ENCODE measurements at regions not wholly inside any gene's neighbourhood (a gene's known extent, or its start where the extent isn't known, plus 50 kb on each side); places are given as distances from the start of the nearest gene placed in this dataset.

DNA sequence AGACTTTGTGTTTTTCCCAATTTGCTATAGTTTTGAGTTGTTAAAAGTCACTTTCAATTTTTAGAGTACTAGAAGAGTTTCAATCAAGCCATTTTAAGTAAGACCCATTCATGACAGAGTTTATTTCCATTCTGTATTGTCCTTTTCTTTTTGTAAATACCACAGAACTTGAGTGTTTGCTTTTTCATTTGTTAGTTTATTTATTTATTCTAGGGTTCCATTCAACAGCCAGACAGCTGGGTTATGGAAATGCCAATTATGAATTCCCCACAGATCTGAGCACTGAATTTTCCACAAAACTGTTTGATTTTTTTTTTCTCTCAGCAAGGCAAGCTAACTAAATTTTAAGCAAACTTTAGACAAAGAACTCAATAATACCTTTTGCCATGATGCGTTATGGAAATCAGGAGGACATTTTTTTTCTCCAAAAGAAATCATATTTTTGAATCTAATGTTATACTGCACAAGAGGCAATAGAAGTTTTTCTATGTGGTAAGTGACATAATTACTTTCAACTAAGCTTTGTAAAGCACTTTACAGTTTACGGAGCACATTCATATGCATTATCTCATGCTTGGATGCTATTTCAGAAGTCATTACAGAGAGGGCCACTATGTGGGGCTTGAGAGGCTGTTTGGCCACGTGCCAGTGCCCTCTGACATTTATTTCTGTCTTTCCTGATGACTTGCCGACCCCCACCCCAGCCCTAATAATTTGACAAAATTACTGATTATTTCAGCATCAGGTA is 181.5 kb downstream of the VRK1 start:
- H3K4me1 ChIP-seq = peaks cover 8% of the 10 kb centered on the region; the same call in 1 of the 2 replicates
- TF ChIP-seq Cebpa-rat (IDR thresholded peaks at IDR 0.05) = no peak
- peaks cover 34% of the 10 kb centered on the region for H3K9me3 ChIP-seq
- H3K4me3 ChIP-seq = no peak overlapping the region
- no peaks in the 10 kb centered on the region for H3K27me3 ChIP-seq
- H3K36me3 ChIP-seq = no peaks in the 10 kb centered on the region
- no peaks in the 10 kb centered on the region for H4K20me1 ChIP-seq
- no peak overlapping the region for H3K9ac ChIP-seq
- H3K27ac ChIP-seq = no peak overlapping the region
- no peak overlapping the region for H3K4me2 ChIP-seq

DNA sequence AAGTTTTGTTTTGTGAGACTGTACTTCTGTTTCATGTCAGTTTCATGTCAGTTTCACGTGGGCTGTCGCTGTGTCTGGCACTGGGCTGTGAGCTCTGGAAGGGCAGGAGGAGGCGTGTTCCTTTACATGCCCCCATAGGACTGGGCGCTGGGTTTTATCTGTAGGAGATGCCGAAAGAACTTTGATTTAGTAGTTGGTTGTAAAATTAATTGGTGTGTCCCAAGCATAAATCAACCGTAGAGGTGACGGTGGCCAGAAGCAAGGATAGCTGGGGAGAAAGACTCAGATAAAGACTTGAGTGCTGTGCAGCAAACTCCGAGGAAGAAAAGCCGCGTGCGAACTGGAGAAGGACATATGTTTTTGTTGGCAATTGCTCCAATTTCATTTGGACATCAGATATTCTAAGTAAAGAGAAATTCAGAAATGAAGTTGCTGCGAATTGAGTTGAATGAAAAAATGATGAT is 182.5 kb downstream of the VRK1 start:
- peaks cover 8% of the 10 kb centered on the region; the same call in 1 of the 2 replicates for H3K4me1 ChIP-seq
- no peak for TF ChIP-seq Cebpa-rat (IDR thresholded peaks at IDR 0.05)
- no peak overlapping the region for H3K9ac ChIP-seq
- H3K27me3 ChIP-seq = no peaks in the 10 kb centered on the region
- H3K9me3 ChIP-seq = peaks cover 30% of the 10 kb centered on the region
- no peaks in the 10 kb centered on the region for H3K36me3 ChIP-seq
- H3K4me3 ChIP-seq = no peak overlapping the region
- H3K4me2 ChIP-seq = no peak overlapping the region
- no peak overlapping the region for H3K27ac ChIP-seq
- no peaks in the 10 kb centered on the region for H4K20me1 ChIP-seq

DNA sequence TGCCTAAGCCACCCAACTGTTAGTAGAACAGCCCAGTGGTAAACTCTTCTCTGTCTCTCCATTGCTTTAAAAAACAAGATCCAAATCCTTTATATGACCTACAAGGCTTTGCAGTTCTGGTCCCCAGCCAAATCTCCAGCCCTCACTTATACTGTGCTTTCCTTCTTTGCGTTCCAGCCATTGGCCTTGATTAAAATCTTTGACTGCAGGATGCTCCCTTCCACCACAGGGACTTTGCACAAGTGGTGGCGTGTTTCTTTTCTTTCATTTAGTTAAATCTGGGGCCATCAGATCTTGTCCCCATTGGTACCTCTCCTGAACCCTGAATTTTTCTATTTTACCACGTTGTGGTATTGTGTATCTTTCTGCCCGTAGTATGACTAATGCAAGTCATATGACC is 183.7 kb downstream of the VRK1 start:
- Histone ChIP-seq H3K9me3 (peaks cover 23% of the 10 kb centered on the region), H3K27ac (no peak overlapping the region), H3K36me3 (no peaks in the 10 kb centered on the region), H3K4me1 (peaks cover 10% of the 10 kb centered on the region; the same call in 1 of the 2 replicates), H3K27me3 (no peaks in the 10 kb centered on the region), H3K4me3 (no peak overlapping the region), H3K9ac (no peak overlapping the region), H3K4me2 (no peak overlapping the region), H4K20me1 (no peaks in the 10 kb centered on the region)
- no peak for TF ChIP-seq Cebpa-rat (IDR thresholded peaks at IDR 0.05)

- Histone ChIP-seq H3K4me1 (peaks cover 43% of the 10 kb centered on the region), H3K27ac (no peak overlapping the region), H3K4me2 (peak overlapping the region; percentile 59), H3K9ac (no peak overlapping the region), H3K4me3 (no peak overlapping the region), H4K20me1 (no peaks in the 10 kb centered on the region), H3K9me3 (peaks cover 9% of the 10 kb centered on the region), H3K27me3 (no peaks in the 10 kb centered on the region), H3K36me3 (no peaks in the 10 kb centered on the region)
- TF ChIP-seq Cebpa-rat (IDR thresholded peaks at IDR 0.05) = no peak
Measured at GRCh38 chr14:96986256-96987085, 189.3 kb downstream of the VRK1 start.

GRCh38 chr14:96987086-96987474 is 189.9 kb downstream of the VRK1 start:
- Histone ChIP-seq H3K27ac (no peak overlapping the region), H3K4me2 (peak overlapping the region; percentile 59), H3K4me1 (peaks cover 44% of the 10 kb centered on the region), H4K20me1 (no peaks in the 10 kb centered on the region), H3K4me3 (no peak overlapping the region), H3K9ac (no peak overlapping the region), H3K9me3 (peaks cover 9% of the 10 kb centered on the region; the same call in 1 of the 2 replicates), H3K27me3 (no peaks in the 10 kb centered on the region), H3K36me3 (no peaks in the 10 kb centered on the region)
- no peak for TF ChIP-seq Cebpa-rat (IDR thresholded peaks at IDR 0.05)

DNA sequence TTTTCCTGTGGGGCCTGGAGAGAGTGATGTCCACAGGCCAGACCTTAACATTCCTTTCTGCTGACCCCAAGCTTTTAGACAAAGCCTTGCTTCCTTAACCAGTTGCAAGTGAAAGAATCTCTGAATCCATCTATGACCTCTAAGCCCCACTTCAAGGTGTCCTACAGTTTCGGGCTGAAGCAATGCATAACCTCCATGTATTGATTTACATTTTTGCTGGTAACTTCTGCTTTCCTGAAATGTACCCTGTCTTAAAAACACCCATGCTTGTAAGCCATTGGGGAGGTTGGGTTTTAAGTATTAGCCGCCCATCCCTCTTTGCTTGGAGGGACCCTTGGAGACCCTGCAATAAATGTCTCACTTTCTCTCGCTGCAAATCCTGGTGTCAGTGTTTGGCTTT is 190.6 kb downstream of the VRK1 start:
- Histone ChIP-seq H4K20me1 (no peaks in the 10 kb centered on the region), H3K36me3 (no peaks in the 10 kb centered on the region), H3K9ac (no peak overlapping the region), H3K4me1 (peaks cover 44% of the 10 kb centered on the region), H3K27ac (no peak overlapping the region), H3K4me3 (no peak overlapping the region), H3K9me3 (peaks cover 9% of the 10 kb centered on the region), H3K27me3 (no peaks in the 10 kb centered on the region), H3K4me2 (peak overlapping the region; percentile 59)
- no peak for TF ChIP-seq Cebpa-rat (IDR thresholded peaks at IDR 0.05)

- H3K4me3 ChIP-seq = no peak overlapping the region
- H4K20me1 ChIP-seq = no peaks in the 10 kb centered on the region
- peaks cover 44% of the 10 kb centered on the region for H3K4me1 ChIP-seq
- no peak overlapping the region for H3K9ac ChIP-seq
- H3K27ac ChIP-seq = no peak overlapping the region
- H3K36me3 ChIP-seq = no peaks in the 10 kb centered on the region
- H3K9me3 ChIP-seq = peaks cover 5% of the 10 kb centered on the region
- peak overlapping the region; percentile 44 for H3K4me2 ChIP-seq
- TF ChIP-seq Cebpa-rat (IDR thresholded peaks at IDR 0.05) = no peak
- no peaks in the 10 kb centered on the region for H3K27me3 ChIP-seq
Measured at GRCh38 chr14:96989306-96989705, 192.1 kb downstream of the VRK1 start.

GRCh38 chr14:96991226-96991625 is 194.0 kb downstream of the VRK1 start:
- no peak overlapping the region for H3K4me3 ChIP-seq

DNA sequence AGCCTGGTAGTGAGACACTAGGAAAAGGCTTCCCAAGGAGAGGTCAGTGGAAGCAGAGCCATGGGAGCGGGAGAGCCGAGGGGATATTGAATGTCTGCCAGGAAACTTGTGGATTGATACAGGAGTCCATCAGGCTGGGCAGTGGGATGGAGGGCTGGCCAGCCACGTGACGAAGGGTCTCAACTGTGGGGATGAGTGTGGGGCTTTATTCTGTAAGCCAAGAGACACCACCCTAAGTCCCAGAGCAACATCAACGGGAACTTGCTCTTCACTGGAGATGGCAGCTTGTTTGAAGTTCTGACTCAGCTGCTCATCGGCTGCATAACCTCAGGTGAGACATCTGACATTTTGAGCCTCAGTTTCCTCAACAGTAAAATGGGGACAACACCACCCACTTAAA is 197.8 kb downstream of the VRK1 start:
- Histone ChIP-seq H3K27ac (no peak overlapping the region), H3K9me3 (peaks cover 4% of the 10 kb centered on the region), H3K27me3 (no peaks in the 10 kb centered on the region), H3K4me2 (no peak overlapping the region), H3K4me1 (peaks cover 17% of the 10 kb centered on the region), H3K9ac (no peak overlapping the region), H3K36me3 (no peaks in the 10 kb centered on the region), H4K20me1 (no peaks in the 10 kb centered on the region), H3K4me3 (no peak overlapping the region)
- no peak for TF ChIP-seq Cebpa-rat (IDR thresholded peaks at IDR 0.05)

More at GRCh38 chr14:96991226-96991625, 194.0 kb downstream of the VRK1 start:
- Histone ChIP-seq H3K4me2 (peak overlapping the region; percentile 27; the same call in 1 of the 2 replicates), H3K4me1 (peaks cover 38% of the 10 kb centered on the region), H3K9me3 (no peaks in the 10 kb centered on the region; the same call in 1 of the 2 replicates), H3K27me3 (no peaks in the 10 kb centered on the region), H3K36me3 (no peaks in the 10 kb centered on the region), H4K20me1 (no peaks in the 10 kb centered on the region), H3K9ac (no peak overlapping the region), H3K27ac (no peak overlapping the region)
- TF ChIP-seq Cebpa-rat (IDR thresholded peaks at IDR 0.05) = no peak

GRCh38 chr14:96997269-96997668 is 200.1 kb downstream of the VRK1 start:
- Histone ChIP-seq H3K9me3 (peaks cover 23% of the 10 kb centered on the region), H3K4me2 (no peak overlapping the region), H3K9ac (no peak overlapping the region), H3K27ac (no peak overlapping the region), H3K36me3 (no peaks in the 10 kb centered on the region), H4K20me1 (no peaks in the 10 kb centered on the region), H3K27me3 (no peaks in the 10 kb centered on the region), H3K4me3 (no peak overlapping the region), H3K4me1 (peaks cover 9% of the 10 kb centered on the region; the same call in 1 of the 2 replicates)
- TF ChIP-seq Cebpa-rat (IDR thresholded peaks at IDR 0.05) = no peak

Measured in BLaER1 (cell line).